ENCODE measurements at regions not wholly inside any gene's neighbourhood (a gene's known extent, or its start where the extent isn't known, plus 50 kb on each side); places are given as distances from the start of the nearest gene placed in this dataset.
A peak's percentile ranks its signal among the peaks of the same experiment; 100 is the strongest.
"Not testable (repeated sequence)": the region's sequence is repeated elsewhere in the genome, so short reads cannot be mapped to it uniquely, and the experiment has no call there.

- Histone ChIP-seq H3K4me1 (ENCODE audit: insufficient read depth, low read length) (no peaks in the 10 kb centered on the region), H3K9me3 (ENCODE audit: insufficient read depth, low read depth, low read length) (no peaks in the 10 kb centered on the region), H3K27me3 (ENCODE audit: insufficient read depth, low read length) (no peaks in the 10 kb centered on the region), H3K27ac (ENCODE audit: low read depth, low read length) (no peak overlapping the region), H4K20me1 (ENCODE audit: insufficient read depth, low read length) (no peaks in the 10 kb centered on the region), H3K4me2 (ENCODE audit: low read length) (peak overlapping the region; percentile 67), H3K79me2 (ENCODE audit: insufficient read depth, low read length) (no peaks in the 10 kb centered on the region), H2AFZ (ENCODE audit: low read depth, low read length) (peak overlapping the region; percentile 45), H3K4me3 (ENCODE audit: insufficient read depth, low read depth, low read length) (no peak overlapping the region), H3K9ac (ENCODE audit: low read length) (no peak overlapping the region), H3K36me3 (ENCODE audit: insufficient read depth, low read length) (no peaks in the 10 kb centered on the region)
- H3K36me3 Mint-ChIP-seq (ENCODE audit: low read depth, unreplicated experiment): no peaks in the 10 kb centered on the region
- no peak overlapping the region for H3K4me3 Mint-ChIP-seq (ENCODE audit: unreplicated experiment)
- TF ChIP-seq, protein P1, sequence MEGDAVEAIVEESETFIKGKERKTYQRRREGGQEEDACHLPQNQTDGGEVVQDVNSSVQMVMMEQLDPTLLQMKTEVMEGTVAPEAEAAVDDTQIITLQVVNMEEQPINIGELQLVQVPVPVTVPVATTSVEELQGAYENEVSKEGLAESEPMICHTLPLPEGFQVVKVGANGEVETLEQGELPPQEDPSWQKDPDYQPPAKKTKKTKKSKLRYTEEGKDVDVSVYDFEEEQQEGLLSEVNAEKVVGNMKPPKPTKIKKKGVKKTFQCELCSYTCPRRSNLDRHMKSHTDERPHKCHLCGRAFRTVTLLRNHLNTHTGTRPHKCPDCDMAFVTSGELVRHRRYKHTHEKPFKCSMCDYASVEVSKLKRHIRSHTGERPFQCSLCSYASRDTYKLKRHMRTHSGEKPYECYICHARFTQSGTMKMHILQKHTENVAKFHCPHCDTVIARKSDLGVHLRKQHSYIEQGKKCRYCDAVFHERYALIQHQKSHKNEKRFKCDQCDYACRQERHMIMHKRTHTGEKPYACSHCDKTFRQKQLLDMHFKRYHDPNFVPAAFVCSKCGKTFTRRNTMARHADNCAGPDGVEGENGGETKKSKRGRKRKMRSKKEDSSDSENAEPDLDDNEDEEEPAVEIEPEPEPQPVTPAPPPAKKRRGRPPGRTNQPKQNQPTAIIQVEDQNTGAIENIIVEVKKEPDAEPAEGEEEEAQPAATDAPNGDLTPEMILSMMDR (IDR thresholded peaks at IDR 0.05; ENCODE audit: insufficient read depth, low read depth, low read length): no peak
- no peak for FAIRE-seq
- peaks cover 2% of the 10 kb centered on the region for H3K4me1 Mint-ChIP-seq (ENCODE audit: low read depth, unreplicated experiment)
- DNase-seq (ENCODE audit: low read depth): no peak
- no peak overlapping the region for H3K27ac Mint-ChIP-seq (ENCODE audit: unreplicated experiment)
- peaks cover 2% of the 10 kb centered on the region for H3K27me3 Mint-ChIP-seq (ENCODE audit: low read depth, unreplicated experiment)
- no peaks in the 10 kb centered on the region for H3K9me3 Mint-ChIP-seq (ENCODE audit: unreplicated experiment)
Measured at GRCh38 chr13:39835253-39835652, 179.8 kb downstream of the COG6 start.

GRCh38 chr13:39836038-39836437, 180.6 kb downstream of the COG6 start:
- no peak overlapping the region for H2AFZ ChIP-seq (ENCODE audit: low read depth, low read length)
- no peak overlapping the region for H3K9ac ChIP-seq (ENCODE audit: low read length)
- Mint-ChIP-seq H3K27ac (ENCODE audit: unreplicated experiment) (no peak overlapping the region), H3K9me3 (ENCODE audit: unreplicated experiment) (no peaks in the 10 kb centered on the region), H3K36me3 (ENCODE audit: low read depth, unreplicated experiment) (no peaks in the 10 kb centered on the region), H3K27me3 (ENCODE audit: low read depth, unreplicated experiment) (no peaks in the 10 kb centered on the region), H3K4me3 (ENCODE audit: unreplicated experiment) (no peak overlapping the region), H3K4me1 (ENCODE audit: low read depth, unreplicated experiment) (peaks cover 2% of the 10 kb centered on the region)
- no peak for FAIRE-seq
- no peaks in the 10 kb centered on the region for H3K36me3 ChIP-seq (ENCODE audit: insufficient read depth, low read length)
- no peaks in the 10 kb centered on the region for H3K9me3 ChIP-seq (ENCODE audit: insufficient read depth, low read depth, low read length)
- no peak overlapping the region for H3K4me3 ChIP-seq (ENCODE audit: insufficient read depth, low read depth, low read length)
- H3K27me3 ChIP-seq (ENCODE audit: insufficient read depth, low read length): no peaks in the 10 kb centered on the region
- TF ChIP-seq EZH2 (IDR thresholded peaks at IDR 0.05; ENCODE audit: insufficient read depth, low read length): no peak
- TF ChIP-seq, protein P1 (IDR thresholded peaks at IDR 0.05; ENCODE audit: insufficient read depth, low read depth, low read length): no peak
- no peaks in the 10 kb centered on the region for H3K79me2 ChIP-seq (ENCODE audit: insufficient read depth, low read length)
- H3K4me1 ChIP-seq (ENCODE audit: insufficient read depth, low read length): no peaks in the 10 kb centered on the region
- H4K20me1 ChIP-seq (ENCODE audit: insufficient read depth, low read length): no peaks in the 10 kb centered on the region
- DNase-seq (ENCODE audit: low read depth): no peak
- H3K4me2 ChIP-seq (ENCODE audit: low read length): no peak overlapping the region
- no peak overlapping the region for H3K27ac ChIP-seq (ENCODE audit: low read depth, low read length)

GRCh38 chr13:39837866-39838265, 182.4 kb downstream of the COG6 start:
- H3K4me1 ChIP-seq (ENCODE audit: insufficient read depth, low read length); FAIRE-seq; DNase-seq (ENCODE audit: low read depth); H3K27ac Mint-ChIP-seq (ENCODE audit: unreplicated experiment); H3K27me3 ChIP-seq (ENCODE audit: insufficient read depth, low read length); H3K27me3 Mint-ChIP-seq (ENCODE audit: low read depth, unreplicated experiment); H3K9me3 ChIP-seq (ENCODE audit: insufficient read depth, low read depth, low read length); H3K9ac ChIP-seq (ENCODE audit: low read length); H3K36me3 ChIP-seq (ENCODE audit: insufficient read depth, low read length); H3K4me2 ChIP-seq (ENCODE audit: low read length); H3K79me2 ChIP-seq (ENCODE audit: insufficient read depth, low read length); H3K27ac ChIP-seq (ENCODE audit: low read depth, low read length); H3K4me1 Mint-ChIP-seq (ENCODE audit: low read depth, unreplicated experiment); H3K4me3 ChIP-seq (ENCODE audit: insufficient read depth, low read depth, low read length); H2AFZ ChIP-seq (ENCODE audit: low read depth, low read length); H3K9me3 Mint-ChIP-seq (ENCODE audit: unreplicated experiment); H3K4me3 Mint-ChIP-seq (ENCODE audit: unreplicated experiment); H4K20me1 ChIP-seq (ENCODE audit: insufficient read depth, low read length); H3K36me3 Mint-ChIP-seq (ENCODE audit: low read depth, unreplicated experiment): not testable (repeated sequence)

Measured in astrocyte (in vitro differentiated cells and primary cell).